CD4-positive, alpha-beta T cell (primary cell): ENCODE measurements at regions not wholly inside any gene's neighbourhood (a gene's known extent, or its start where the extent isn't known, plus 50 kb on each side); places are given as distances from the start of the nearest gene placed in this dataset.

Experiments used
- ATAC-seq: fragments of 200-7000 bp; cut with Tn5 transposase; one replicate; pipeline ENCODE4 v1.10.0; 2022; ENCODE audit warnings: mild to moderate bottlenecking; ENCODE audit not compliant: poor library complexity
- CTCF ChIA-PET: fragments of 350-600 bp; sonication (Branson Sonifier 250); formaldehyde crosslinking; loops from one replicate; lab custom pipeline; 2021; ENCODE audit warnings: antibody characterized with exemption, inconsistent platforms; lab: Charles Lee
- POLR2A ChIA-PET: fragments of 350-600 bp; sonication (Branson Sonifier 250); formaldehyde crosslinking; loops from one replicate; lab custom pipeline; 2021; ENCODE audit warnings: antibody characterized with exemption, inconsistent platforms; lab: Charles Lee
- DNase-seq, 14 experiments: peaks; one replicate each; pipeline ENCODE4 v3.0.0-alpha.2; 2013 to 2020; ENCODE audit warnings: mixed read lengths in 2 of 14
- H3K27ac ChIP-seq, 2 donors: one replicate each; pipeline versions ENCODE4 v1.5.1 to v1.7.0; 2013; ENCODE audit warnings: low read length in 2 of 2, low read depth in 1 of 2, mild to moderate bottlenecking in 1 of 2
- H3K27me3 ChIP-seq, 2 experiments: 1 replicate in 1 of 2; 2 replicates in 1 of 2; pipeline versions ENCODE4 v1.6.1 to v1.7.0; 2013; ENCODE audit warnings: low read length in 2 of 2, control low read depth in 1 of 2, mild to moderate bottlenecking in 1 of 2, moderate library complexity in 1 of 2; ENCODE audit not compliant: insufficient read depth in 2 of 2, control insufficient read depth in 1 of 2
- H3K36me3 ChIP-seq: one replicate; pipeline ENCODE4 v1.6.1; 2013; ENCODE audit warnings: low read length, control low read depth; ENCODE audit not compliant: insufficient read depth
- H3K4me1 ChIP-seq: one replicate; pipeline ENCODE4 v1.6.1; 2013; ENCODE audit warnings: low read length, control low read depth; ENCODE audit not compliant: insufficient read depth
- H3K4me3 ChIP-seq: one replicate; pipeline ENCODE4 v1.5.1; 2013; ENCODE audit warnings: mild to moderate bottlenecking, low read length, moderate library complexity
- H3K9me3 ChIP-seq, 2 experiments: 1 replicate in 1 of 2; 2 replicates in 1 of 2; pipeline versions ENCODE4 v1.6.1 to v1.7.0; 2013; ENCODE audit warnings: low read length in 2 of 2, mild to moderate bottlenecking in 2 of 2, control low read depth in 1 of 2, moderate library complexity in 1 of 2; ENCODE audit not compliant: control insufficient read depth in 1 of 2, insufficient read depth in 1 of 2
- H3K27ac Mint-ChIP-seq: one replicate; pipeline ENCODE4 v1.8.0; 2020; ENCODE audit warnings: mixed read lengths
- H3K27me3 Mint-ChIP-seq: one replicate; pipeline ENCODE4 v1.8.0; 2021; ENCODE audit warnings: mixed read lengths
- H3K36me3 Mint-ChIP-seq: one replicate; pipeline ENCODE4 v1.8.0; 2021; ENCODE audit warnings: low read depth, mixed read lengths
- H3K4me1 Mint-ChIP-seq: one replicate; pipeline ENCODE4 v1.8.0; 2021; ENCODE audit warnings: low read depth, mixed read lengths
- H3K4me3 Mint-ChIP-seq: one replicate; pipeline ENCODE4 v1.8.0; 2020; ENCODE audit warnings: mild to moderate bottlenecking, mixed read lengths
- H3K9me3 Mint-ChIP-seq: one replicate; pipeline ENCODE4 v1.8.0; 2020; ENCODE audit warnings: mixed read lengths
- intact Hi-C, 2 experiments: fragments of 100-400 bp; cut with DNase I in 1 of 2; cut with micrococcal nuclease in 1 of 2; formaldehyde crosslinking; loops; one replicate each; pipeline versions ENCODE4 v1.15.1 to v1.9.0; 2023 to 2025; cut with DNase I, micrococcal nuclease
- TF ChIP-seq, protein P1 (sequence below): fragments of 200-600 bp; IDR thresholded peaks from one replicate; pipeline ENCODE4 v1.8.0; 2022; ENCODE audit warnings: antibody characterized with exemption, mild to moderate bottlenecking

DNA sequence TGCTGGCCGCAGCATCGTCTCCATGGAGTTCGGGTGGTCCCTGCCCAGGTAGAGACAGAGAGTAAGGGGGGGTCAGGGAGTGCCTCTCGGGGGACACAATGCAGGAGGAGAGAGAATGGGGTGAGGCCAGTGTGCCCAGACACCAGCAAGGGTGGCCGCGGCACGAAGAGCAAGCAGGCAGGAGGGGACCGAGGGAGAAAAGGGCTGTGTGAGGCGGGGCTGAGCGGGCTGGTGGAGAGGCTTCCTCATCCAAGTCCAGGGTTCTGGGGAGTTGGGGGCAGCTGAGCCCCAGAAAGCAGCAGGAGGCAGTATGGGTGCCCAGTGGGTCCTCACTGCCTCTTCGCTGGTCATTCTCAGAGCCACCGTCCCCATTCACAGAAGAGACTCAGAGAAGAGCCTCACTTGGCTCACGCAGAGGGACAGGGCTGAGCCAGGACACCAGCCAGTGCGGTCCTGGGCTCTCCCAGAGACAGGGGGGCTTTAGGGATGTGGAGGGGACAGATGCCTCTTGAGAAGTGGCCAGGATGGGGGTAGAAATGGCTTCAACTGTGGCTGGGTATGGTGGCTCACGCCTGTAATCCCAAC is 78.9 kb downstream of the MICALL2 start:
- Histone ChIP-seq H3K27me3 (peaks cover 18 to 29% of the 10 kb centered on the region in 2 experiments), H3K36me3 (no peaks in the 10 kb centered on the region), H3K4me3 (no peak overlapping the region), H3K4me1 (no peaks in the 10 kb centered on the region), H3K27ac (no peak overlapping the region), H3K9me3 (peaks cover 0 to 37% of the 10 kb centered on the region in 2 experiments)
- no peak for DNase-seq
- TF ChIP-seq, protein P1, sequence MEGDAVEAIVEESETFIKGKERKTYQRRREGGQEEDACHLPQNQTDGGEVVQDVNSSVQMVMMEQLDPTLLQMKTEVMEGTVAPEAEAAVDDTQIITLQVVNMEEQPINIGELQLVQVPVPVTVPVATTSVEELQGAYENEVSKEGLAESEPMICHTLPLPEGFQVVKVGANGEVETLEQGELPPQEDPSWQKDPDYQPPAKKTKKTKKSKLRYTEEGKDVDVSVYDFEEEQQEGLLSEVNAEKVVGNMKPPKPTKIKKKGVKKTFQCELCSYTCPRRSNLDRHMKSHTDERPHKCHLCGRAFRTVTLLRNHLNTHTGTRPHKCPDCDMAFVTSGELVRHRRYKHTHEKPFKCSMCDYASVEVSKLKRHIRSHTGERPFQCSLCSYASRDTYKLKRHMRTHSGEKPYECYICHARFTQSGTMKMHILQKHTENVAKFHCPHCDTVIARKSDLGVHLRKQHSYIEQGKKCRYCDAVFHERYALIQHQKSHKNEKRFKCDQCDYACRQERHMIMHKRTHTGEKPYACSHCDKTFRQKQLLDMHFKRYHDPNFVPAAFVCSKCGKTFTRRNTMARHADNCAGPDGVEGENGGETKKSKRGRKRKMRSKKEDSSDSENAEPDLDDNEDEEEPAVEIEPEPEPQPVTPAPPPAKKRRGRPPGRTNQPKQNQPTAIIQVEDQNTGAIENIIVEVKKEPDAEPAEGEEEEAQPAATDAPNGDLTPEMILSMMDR, result no peak
- Mint-ChIP-seq H3K4me3 (no peak overlapping the region), H3K27ac (no peak overlapping the region), H3K36me3 (no peaks in the 10 kb centered on the region), H3K27me3 (peaks cover 21% of the 10 kb centered on the region), H3K4me1 (no peaks in the 10 kb centered on the region), H3K9me3 (no peaks in the 10 kb centered on the region)
- ATAC-seq, result no peak
- intact Hi-C loops, result no loop called here
- POLR2A ChIA-PET, result no interaction called here
- CTCF ChIA-PET, result no interaction called here

DNA sequence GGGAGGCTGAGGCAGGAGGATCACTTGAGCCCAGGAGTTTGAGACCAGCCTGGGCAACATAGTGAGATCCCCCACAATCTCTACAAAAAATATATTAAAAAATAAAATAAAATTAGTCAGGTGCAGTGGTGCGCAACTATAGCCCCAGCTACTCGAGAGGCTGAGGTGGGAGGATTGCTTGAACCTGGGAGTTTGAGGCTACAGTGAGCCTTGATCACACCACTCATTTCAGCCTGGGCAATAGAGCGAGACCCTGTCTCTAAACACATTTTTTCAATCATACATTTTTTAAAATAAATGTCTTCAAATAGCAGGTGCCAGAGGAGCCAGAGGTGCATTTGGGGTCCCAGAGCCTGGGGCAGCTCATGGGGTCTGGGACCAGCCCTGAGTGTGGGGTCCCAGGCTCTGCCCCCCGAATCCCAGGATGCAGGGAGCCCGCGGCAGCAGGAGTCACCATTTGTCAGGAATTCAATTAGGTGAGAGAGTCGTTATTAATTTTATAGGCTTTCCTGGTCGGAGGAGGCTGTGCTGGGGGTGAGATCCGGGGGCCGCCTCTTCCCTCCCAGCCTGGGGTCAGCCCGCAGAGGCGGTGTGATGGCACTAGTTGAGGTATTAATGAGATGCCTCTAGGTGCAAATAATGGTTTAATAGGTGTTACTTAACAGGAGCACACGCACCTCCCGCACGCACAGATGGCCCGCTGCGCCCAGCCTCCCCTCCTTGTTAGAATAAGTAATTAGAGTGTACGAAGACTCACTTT is 78.3 kb downstream of the MICALL2 start:
- no peak for ATAC-seq
- Mint-ChIP-seq H3K27me3 (peaks cover 20% of the 10 kb centered on the region), H3K4me1 (no peaks in the 10 kb centered on the region), H3K27ac (no peak overlapping the region), H3K36me3 (no peaks in the 10 kb centered on the region), H3K4me3 (no peak overlapping the region), H3K9me3 (no peaks in the 10 kb centered on the region)
- no peaks in the 10 kb centered on the region for H3K4me1 ChIP-seq
- peaks cover 0 to 39% of the 10 kb centered on the region in 2 experiments for H3K9me3 ChIP-seq
- TF ChIP-seq, protein P1, result no peak
- H3K27me3 ChIP-seq, result peaks cover 17 to 31% of the 10 kb centered on the region in 2 experiments
- H3K4me3 ChIP-seq, result no peak overlapping the region
- ChIA-PET POLR2A (no interaction called here), CTCF (no interaction called here)
- DNase-seq, result no peak
- no peak overlapping the region for H3K27ac ChIP-seq
- intact Hi-C loops, result no loop called here
- no peaks in the 10 kb centered on the region for H3K36me3 ChIP-seq

DNA sequence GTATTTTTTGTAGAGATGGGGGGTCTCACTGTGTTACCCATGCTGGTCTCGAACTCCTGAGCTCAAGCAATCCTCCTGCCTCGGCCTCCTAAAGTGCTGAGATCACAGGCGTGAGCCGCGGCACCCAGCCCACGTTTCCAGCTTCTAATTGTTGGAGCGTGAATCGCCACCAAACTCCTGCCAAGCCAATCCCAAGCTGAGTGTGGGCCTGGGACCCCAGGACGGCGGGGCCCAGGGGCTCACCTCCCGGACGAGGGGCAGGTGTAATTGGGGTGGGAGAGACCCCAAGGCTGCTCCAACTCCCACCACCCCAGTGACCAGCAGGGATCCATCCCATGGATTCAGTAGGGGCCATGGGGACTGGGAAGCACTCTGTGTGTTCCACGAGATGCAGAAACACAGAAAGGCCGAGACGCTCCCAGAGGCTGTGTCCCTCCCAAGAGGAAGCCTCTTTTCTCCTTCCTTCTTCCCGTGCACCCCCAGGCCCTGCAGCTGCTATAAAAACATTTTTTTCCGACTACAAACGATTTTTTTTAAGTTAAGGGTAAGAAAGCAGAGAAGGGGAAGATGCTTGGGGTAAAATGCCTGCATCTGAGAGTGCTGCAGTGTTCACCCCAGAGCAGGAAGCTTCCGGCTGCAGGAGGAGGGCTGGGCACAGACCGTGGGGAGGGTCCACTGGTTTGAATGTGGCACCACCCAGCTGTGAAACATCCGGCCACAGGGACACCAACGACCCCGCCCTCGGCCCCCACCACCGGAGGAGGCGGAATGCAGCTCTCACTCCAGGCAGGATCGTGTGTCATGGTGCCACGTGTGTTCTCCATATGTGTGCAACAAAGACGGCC is 76.5 kb downstream of the MICALL2 start:
- no peak for ATAC-seq
- intact Hi-C loops, result no loop called here
- H3K27ac Mint-ChIP-seq, result no peak overlapping the region

More for the DNA sequence above, 76.5 kb downstream of the MICALL2 start:
- H3K36me3 ChIP-seq, result no peaks in the 10 kb centered on the region
- H3K9me3 Mint-ChIP-seq, result no peaks in the 10 kb centered on the region
- no peaks in the 10 kb centered on the region for H3K36me3 Mint-ChIP-seq
- DNase-seq, result no peak
- H3K4me3 ChIP-seq, result no peak overlapping the region
- no peaks in the 10 kb centered on the region for H3K4me1 ChIP-seq
- TF ChIP-seq, protein P1, result no peak
- peaks cover 8% of the 10 kb centered on the region for H3K27me3 Mint-ChIP-seq
- H3K27ac ChIP-seq, result no peak overlapping the region
- no peak overlapping the region for H3K4me3 Mint-ChIP-seq
- CTCF ChIA-PET, result no interaction called here
- POLR2A ChIA-PET, result no interaction called here
- H3K27me3 ChIP-seq, result peaks cover 20 to 30% of the 10 kb centered on the region in 2 experiments
- H3K4me1 Mint-ChIP-seq, result no peaks in the 10 kb centered on the region
- H3K9me3 ChIP-seq, result peaks cover 0 to 36% of the 10 kb centered on the region in 2 experiments
